Spleen (tissue), 11 donors: ENCODE measurements at regions not wholly inside any gene's neighbourhood (a gene's known extent, or its start where the extent isn't known, plus 50 kb on each side); places are given as distances from the start of the nearest gene placed in this dataset.

Experiments
- DNase-seq: peaks from one replicate; pipeline ENCODE4 v3.0.0-alpha.2; 2020
- H3K27ac ChIP-seq, 8 donors: fragments of 200-600 bp; sonication (generic) in 7 of 8; 1 replicate in 4 of 8; 2 replicates in 4 of 8; pipeline versions ENCODE4 v1.5.0 to v1.8.0; 2016 to 2021; ENCODE audit warnings: inconsistent platforms in 4 of 8, mild to moderate bottlenecking in 4 of 8, moderate library complexity in 1 of 8
- H3K27me3 ChIP-seq, 7 donors: fragments of 200-600 bp; sonication (generic) in 6 of 7; replicated peaks in 1 of 7; 1 replicate in 4 of 7; 2 replicates in 3 of 7; pipeline versions ENCODE4 v1.5.0 to v1.8.0; 2016 to 2021; ENCODE audit warnings: inconsistent platforms in 3 of 7, mild to moderate bottlenecking in 1 of 7
- H3K36me3 ChIP-seq, 6 donors: fragments of 200-600 bp; sonication (generic) in 5 of 6; 1 replicate in 4 of 6; 2 replicates in 2 of 6; pipeline versions ENCODE4 v1.5.0 to v1.8.0; 2016 to 2021; ENCODE audit warnings: inconsistent platforms in 2 of 6
- H3K4me1 ChIP-seq, 6 donors: fragments of 200-600 bp; sonication (generic) in 5 of 6; 1 replicate in 3 of 6; 2 replicates in 3 of 6; pipeline versions ENCODE4 v1.5.0 to v1.8.0; 2016 to 2021; ENCODE audit warnings: inconsistent platforms in 3 of 6
- H3K4me3 ChIP-seq, 8 donors: fragments of 200-600 bp; sonication (generic) in 7 of 8; 1 replicate in 4 of 8; 2 replicates in 4 of 8; pipeline versions ENCODE4 v1.5.0 to v1.8.0; 2016 to 2021; ENCODE audit warnings: inconsistent platforms in 4 of 8, mild to moderate bottlenecking in 4 of 8, moderate library complexity in 2 of 8
- H3K9me3 ChIP-seq, 8 donors: fragments of 200-600 bp; sonication (generic) in 7 of 8; 1 replicate in 4 of 8; 2 replicates in 4 of 8; pipeline versions ENCODE4 v1.5.0 to v1.8.0; 2016 to 2021; ENCODE audit warnings: inconsistent platforms in 4 of 8
- POLR2A ChIP-seq, 3 donors: fragments of 450-650 bp; IDR thresholded peaks; one replicate each; pipeline ENCODE4 v1.5.1; 2017; ENCODE audit warnings: antibody characterized with exemption in 3 of 3, mild to moderate bottlenecking in 1 of 3
- POLR2AphosphoS5 ChIP-seq, 3 donors: sonication (generic); formaldehyde crosslinking; IDR thresholded peaks; one replicate each; pipeline ENCODE4 v1.5.1; 2017; ENCODE audit warnings: antibody characterized with exemption in 3 of 3
- WGBS, 5 donors: extraction: QIAGEN DNeasy Blood & Tissue Kit in 3 of 5; methylation state at CpG; one replicate each; pipeline versions ENCODE4 v1.1.5 to v1.1.7; 2013 to 2018; 5-methylcytosine and 5-hydroxymethylcytosine counted together
- intact Hi-C: fragments of 100-400 bp; cut with DNase I; formaldehyde crosslinking; loops from one replicate; pipeline ENCODE4 v1.15.0; 2023; ENCODE audit warnings: low total_unique reads
- TF ChIP-seq, protein P1 (sequence below), 11 experiments: fragments of 200-600 bp in 7 of 11; fragments of 450-650 bp in 4 of 11; sonication (generic) in 4 of 11; IDR thresholded peaks in 8 of 11; conservative IDR thresholded peaks in 3 of 11; 1 replicate in 7 of 11; 2 replicates in 4 of 11; pipeline versions ENCODE4 v1.4.0 to v1.8.0; 2016 to 2021; ENCODE audit warnings: antibody characterized with exemption in 11 of 11, inconsistent platforms in 4 of 11, mild to moderate bottlenecking in 1 of 11
- donor health status: healthy with polysubstance abuse.
- donor health status: DM: no; HTN: no; CAD: no; lungs with moderate emphysema.
- donor health status: DM: no; HTN: no; CAD: no.
- donor health status: Bipolar disorder and iron deficiency.
- donor health status: healthy.
- donor health status: DM: no; HTN: no; CAD: no.
- donor health status: DM: yes; HTN: yes; CAD: no.

DNA sequence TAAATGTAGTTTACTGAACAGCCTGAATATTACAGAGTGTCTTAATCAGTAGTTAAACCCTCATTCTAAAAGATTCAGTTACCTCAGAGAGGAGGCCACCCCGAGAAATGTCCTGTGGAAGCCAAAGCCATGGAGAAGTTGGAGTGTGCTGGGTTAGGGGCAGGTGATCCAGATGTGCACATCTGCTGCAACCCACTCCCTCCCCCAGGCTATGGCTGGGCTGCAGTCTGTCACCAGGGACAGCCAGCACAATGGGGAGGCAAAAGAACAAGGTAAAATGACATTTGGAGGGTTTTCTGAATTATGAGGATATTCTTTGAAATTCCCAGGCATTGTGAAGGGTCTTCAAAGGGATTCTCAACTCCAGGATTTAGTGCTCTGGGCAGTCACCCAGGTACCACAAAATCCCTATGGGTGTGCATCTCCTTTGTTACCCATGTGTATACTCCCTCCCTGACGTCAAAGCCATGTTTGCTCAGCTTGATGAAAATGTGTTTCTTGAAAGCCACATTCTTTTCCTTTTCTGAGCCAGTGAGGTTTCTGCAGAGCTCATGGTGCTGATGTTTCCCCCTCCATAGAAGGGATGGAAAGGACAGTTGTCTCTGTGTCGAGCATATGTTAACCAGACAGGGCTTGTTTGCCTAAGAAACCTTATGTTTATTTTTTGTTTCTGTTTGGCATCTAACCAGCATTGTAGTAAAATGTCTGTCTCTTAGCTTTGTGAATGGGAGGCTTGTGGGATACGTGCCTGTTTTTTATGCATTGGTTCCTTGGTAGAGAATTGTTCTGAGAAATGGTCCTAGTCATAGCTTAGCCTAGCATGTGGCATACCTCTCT, 212.3 kb upstream of the TBX18 start:
- Histone ChIP-seq H3K27me3 (no peaks in the 10 kb centered on the region), H3K4me1 (no peaks in the 10 kb centered on the region), H3K27ac (no peak overlapping the region), H3K4me3 (no peak overlapping the region), H3K9me3 (peaks cover 0 to 7% (median 0%) of the 10 kb centered on the region in 8 donors), H3K36me3 (no peaks in the 10 kb centered on the region)
- 60 to 80% (median 63%) methylated on average over 4 of the region's 4 CpGs for WGBS, 5 donors
- DNase-seq, result no peak
- TF ChIP-seq POLR2AphosphoS5 (IDR thresholded peaks at IDR 0.05) (no peak), POLR2A (IDR thresholded peaks at IDR 0.05) (no peak)
- TF ChIP-seq, protein P1, sequence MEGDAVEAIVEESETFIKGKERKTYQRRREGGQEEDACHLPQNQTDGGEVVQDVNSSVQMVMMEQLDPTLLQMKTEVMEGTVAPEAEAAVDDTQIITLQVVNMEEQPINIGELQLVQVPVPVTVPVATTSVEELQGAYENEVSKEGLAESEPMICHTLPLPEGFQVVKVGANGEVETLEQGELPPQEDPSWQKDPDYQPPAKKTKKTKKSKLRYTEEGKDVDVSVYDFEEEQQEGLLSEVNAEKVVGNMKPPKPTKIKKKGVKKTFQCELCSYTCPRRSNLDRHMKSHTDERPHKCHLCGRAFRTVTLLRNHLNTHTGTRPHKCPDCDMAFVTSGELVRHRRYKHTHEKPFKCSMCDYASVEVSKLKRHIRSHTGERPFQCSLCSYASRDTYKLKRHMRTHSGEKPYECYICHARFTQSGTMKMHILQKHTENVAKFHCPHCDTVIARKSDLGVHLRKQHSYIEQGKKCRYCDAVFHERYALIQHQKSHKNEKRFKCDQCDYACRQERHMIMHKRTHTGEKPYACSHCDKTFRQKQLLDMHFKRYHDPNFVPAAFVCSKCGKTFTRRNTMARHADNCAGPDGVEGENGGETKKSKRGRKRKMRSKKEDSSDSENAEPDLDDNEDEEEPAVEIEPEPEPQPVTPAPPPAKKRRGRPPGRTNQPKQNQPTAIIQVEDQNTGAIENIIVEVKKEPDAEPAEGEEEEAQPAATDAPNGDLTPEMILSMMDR (IDR thresholded peaks at IDR 0.05 in 8 of 11, conservative IDR thresholded peaks at IDR 0.05 in 3 of 11), result no peak
- intact Hi-C loops, result no loop called here

DNA sequence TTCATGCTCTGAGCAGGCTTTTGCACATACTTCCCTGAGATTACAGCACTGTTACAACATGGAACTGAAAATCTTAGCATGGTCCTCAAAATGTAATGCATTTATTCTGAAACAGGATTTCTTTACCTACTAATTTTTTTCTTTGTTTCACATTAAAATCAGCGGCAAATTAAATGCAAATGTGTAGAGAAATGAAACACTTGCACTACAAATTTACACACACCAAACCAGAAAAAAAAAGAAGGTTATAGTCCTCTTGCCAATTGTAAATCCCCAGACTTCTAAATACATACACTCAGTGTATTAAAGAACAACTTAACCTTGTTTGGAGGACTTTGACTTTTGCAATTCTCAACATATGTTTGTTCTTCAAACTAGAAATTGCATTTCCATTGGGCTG, 210.9 kb upstream of the TBX18 start:
- H3K27me3 ChIP-seq, result no peaks in the 10 kb centered on the region
- TF ChIP-seq POLR2A (IDR thresholded peaks at IDR 0.05) (no peak), POLR2AphosphoS5 (IDR thresholded peaks at IDR 0.05) (no peak)
- TF ChIP-seq, protein P1 (IDR thresholded peaks at IDR 0.05 in 8 of 11, conservative IDR thresholded peaks at IDR 0.05 in 3 of 11), result no peak
- no peaks in the 10 kb centered on the region for H3K36me3 ChIP-seq
- 89 to 96% (median 93%) methylated on average over 1 of the region's 1 CpG for WGBS, 5 donors
- H3K4me3 ChIP-seq, result no peak overlapping the region
- no peaks in the 10 kb centered on the region for H3K4me1 ChIP-seq
- DNase-seq, result no peak
- peaks cover 0 to 7% (median 0%) of the 10 kb centered on the region in 8 donors for H3K9me3 ChIP-seq
- no peak overlapping the region for H3K27ac ChIP-seq
- intact Hi-C loops, result no loop called here

DNA sequence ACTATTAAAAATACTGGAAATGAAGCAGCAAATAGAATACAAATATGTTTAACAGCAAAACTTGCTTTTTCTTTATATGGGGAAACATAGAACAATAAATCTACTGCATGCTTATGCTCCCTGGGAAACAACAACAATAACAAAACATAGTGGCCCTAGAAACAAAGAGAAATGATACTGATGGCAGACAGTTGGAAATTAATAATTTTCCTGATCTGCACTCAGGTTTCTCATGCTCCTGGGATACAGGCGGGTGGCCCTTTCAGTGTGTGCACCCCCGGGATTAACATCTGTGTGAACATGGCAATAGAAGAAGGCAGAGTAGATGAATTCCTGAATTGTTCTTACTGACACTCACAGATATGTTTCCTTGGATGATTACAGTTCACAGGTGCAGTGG, 209.2 kb upstream of the TBX18 start:
- 77 to 95% (median 91%) methylated on average over 2 of the region's 2 CpGs for WGBS, 5 donors
- H3K36me3 ChIP-seq, result no peaks in the 10 kb centered on the region
- H3K9me3 ChIP-seq, result peaks cover 0 to 20% (median 9%) of the 10 kb centered on the region in 8 donors
- DNase-seq, result no peak
- no peaks in the 10 kb centered on the region for H3K4me1 ChIP-seq
- no peak for TF ChIP-seq POLR2A (IDR thresholded peaks at IDR 0.05)
- TF ChIP-seq, protein P1 (IDR thresholded peaks at IDR 0.05 in 8 of 11, conservative IDR thresholded peaks at IDR 0.05 in 3 of 11), result no peak
- no peak for TF ChIP-seq POLR2AphosphoS5 (IDR thresholded peaks at IDR 0.05)
- no peaks in the 10 kb centered on the region for H3K27me3 ChIP-seq
- intact Hi-C loops, result no loop called here
- H3K4me3 ChIP-seq, result no peak overlapping the region
- no peak overlapping the region for H3K27ac ChIP-seq

DNA sequence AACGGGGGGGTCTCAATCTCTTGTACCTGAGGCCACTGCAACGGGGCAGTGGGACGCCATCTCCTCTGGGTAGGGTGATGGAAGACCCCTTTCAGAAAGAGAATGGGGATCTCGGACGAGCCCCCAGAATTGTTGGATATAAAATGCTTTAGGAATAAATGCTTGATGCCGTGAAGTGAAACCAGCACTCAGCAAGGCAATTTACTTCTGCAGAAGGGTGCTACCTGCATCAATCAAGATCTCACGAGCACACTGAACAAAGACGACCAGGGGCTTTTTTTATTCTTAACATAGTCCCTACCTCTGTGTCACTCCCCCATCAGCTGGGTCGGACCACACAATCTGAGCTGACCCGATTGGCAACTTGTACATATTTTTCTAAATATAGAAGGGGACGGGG, 203.6 kb upstream of the TBX18 start:
- Histone ChIP-seq H3K9me3 (peaks cover 4 to 53% (median 34%) of the 10 kb centered on the region in 8 donors), H3K27me3 (no peaks in the 10 kb centered on the region), H3K4me3 (no peak overlapping the region), H3K27ac (no peak overlapping the region), H3K36me3 (no peaks in the 10 kb centered on the region), H3K4me1 (no peaks in the 10 kb centered on the region)
- intact Hi-C loops, result no loop called here
- no peak for DNase-seq
- 77 to 94% (median 89%) methylated on average over 11 of the region's 11 CpGs for whole genome bisulfite sequencing, 5 donors
- TF ChIP-seq, protein P1 (IDR thresholded peaks at IDR 0.05 in 8 of 11, conservative IDR thresholded peaks at IDR 0.05 in 3 of 11), result no peak
- no peak for TF ChIP-seq POLR2A (IDR thresholded peaks at IDR 0.05)
- TF ChIP-seq POLR2AphosphoS5 (IDR thresholded peaks at IDR 0.05), result no peak
